ENCODE measurements at regions not wholly inside any gene's neighbourhood (a gene's known extent, or its start where the extent isn't known, plus 50 kb on each side); places are given as distances from the start of the nearest gene placed in this dataset.

GRCh38 chr11:70606951-70607330, 208.6 kb downstream of the CTTN start:
- H3K9me3 ChIP-seq: no peaks in the 10 kb centered on the region
- TF ChIP-seq CTCF (IDR thresholded peaks at IDR 0.05): no peak
- no peak for TF ChIP-seq EP300 (IDR thresholded peaks at IDR 0.05)
- TF ChIP-seq POLR2A (IDR thresholded peaks at IDR 0.05): no peak
- no peak overlapping the region for H3K27ac ChIP-seq
- peaks cover 5% of the 10 kb centered on the region for H3K4me1 ChIP-seq (ENCODE audit: insufficient read depth)
- H3K27me3 ChIP-seq: no peaks in the 10 kb centered on the region
- intact Hi-C loops (cut with DNase I): no loop called here
- no peak overlapping the region for H3K4me3 ChIP-seq
- H3K36me3 ChIP-seq: no peaks in the 10 kb centered on the region
- no peak for DNase-seq
- 77 to 79% (median 77%) methylated on average over 10 of the region's 10 CpGs for WGBS, 3 donors

- H3K4me3 ChIP-seq: no peak overlapping the region
- H3K27me3 ChIP-seq: no peaks in the 10 kb centered on the region
- no peaks in the 10 kb centered on the region for H3K9me3 ChIP-seq
- intact Hi-C loops (cut with DNase I): no loop called here
- no peak for DNase-seq
- no peak overlapping the region for H3K27ac ChIP-seq
- H3K36me3 ChIP-seq: no peaks in the 10 kb centered on the region
- H3K4me1 ChIP-seq (ENCODE audit: insufficient read depth): peaks cover 5% of the 10 kb centered on the region
- WGBS, 3 donors: 74 to 85% (median 77%) methylated on average over 6 of the region's 6 CpGs
- TF ChIP-seq POLR2A (IDR thresholded peaks at IDR 0.05) (no peak), CTCF (IDR thresholded peaks at IDR 0.05) (no peak), EP300 (IDR thresholded peaks at IDR 0.05) (no peak)
Measured at GRCh38 chr11:70607561-70607960, 209.2 kb downstream of the CTTN start.

- TF ChIP-seq EP300 (IDR thresholded peaks at IDR 0.05): no peak
- TF ChIP-seq POLR2A (IDR thresholded peaks at IDR 0.05): no peak
- TF ChIP-seq CTCF (IDR thresholded peaks at IDR 0.05): no peak
- WGBS, 3 donors: 29 to 48% (median 37%) methylated on average over 35 of the region's 35 CpGs
- H3K36me3 ChIP-seq: no peaks in the 10 kb centered on the region
- intact Hi-C loops (cut with DNase I): no loop called here
- no peak overlapping the region for H3K4me3 ChIP-seq
- H3K9me3 ChIP-seq: no peaks in the 10 kb centered on the region
- H3K27me3 ChIP-seq: no peaks in the 10 kb centered on the region
- DNase-seq: no peak
- no peak overlapping the region for H3K27ac ChIP-seq
- peaks cover 3% of the 10 kb centered on the region for H3K4me1 ChIP-seq (ENCODE audit: insufficient read depth)
Measured at GRCh38 chr11:70608568-70609470, 210.5 kb downstream of the CTTN start.

GRCh38 chr11:70610566-70611565, 212.5 kb downstream of the CTTN start:
- no peaks in the 10 kb centered on the region for H3K36me3 ChIP-seq
- WGBS, 3 donors: 33 to 43% (median 39%) methylated on average over 22 of the region's 22 CpGs
- peaks cover 0 to 6% of the 10 kb centered on the region in 2 donors for H3K9me3 ChIP-seq
- H3K4me3 ChIP-seq: no peak overlapping the region
- no peaks in the 10 kb centered on the region for H3K4me1 ChIP-seq (ENCODE audit: insufficient read depth)
- no peaks in the 10 kb centered on the region for H3K27me3 ChIP-seq
- intact Hi-C loops (cut with DNase I): no loop called here
- TF ChIP-seq CTCF (IDR thresholded peaks at IDR 0.05) (no peak), EP300 (IDR thresholded peaks at IDR 0.05) (no peak), POLR2A (IDR thresholded peaks at IDR 0.05) (no peak)
- DNase-seq: peak in 2 of 5 donors; percentile 28 to 60
- no peak overlapping the region for H3K27ac ChIP-seq

All from ovary (tissue), 7 donors.